ENCODE measurements at regions not wholly inside any gene's neighbourhood (a gene's known extent, or its start where the extent isn't known, plus 50 kb on each side); places are given as distances from the start of the nearest gene placed in this dataset.

DNA sequence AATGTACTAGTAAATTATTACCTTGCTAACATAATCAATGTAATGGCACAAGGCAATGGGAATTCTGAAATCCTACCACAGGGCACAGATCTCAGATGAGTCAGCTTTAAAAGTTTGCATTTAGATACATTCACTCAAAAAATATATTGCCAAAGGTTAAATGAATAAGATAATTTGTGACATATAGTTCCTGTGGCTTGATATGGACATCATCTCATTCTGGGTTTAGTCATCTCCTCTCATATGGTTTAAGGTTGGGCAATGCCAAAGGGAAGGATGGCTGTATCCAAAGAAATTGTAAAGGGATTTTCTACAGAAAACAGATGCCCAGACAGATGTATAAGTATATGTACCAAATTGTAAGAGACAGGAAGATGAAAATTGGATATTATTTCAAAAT is 1065.0 kb downstream of the LRFN5 start:
- no peak for DNase-seq

DNA sequence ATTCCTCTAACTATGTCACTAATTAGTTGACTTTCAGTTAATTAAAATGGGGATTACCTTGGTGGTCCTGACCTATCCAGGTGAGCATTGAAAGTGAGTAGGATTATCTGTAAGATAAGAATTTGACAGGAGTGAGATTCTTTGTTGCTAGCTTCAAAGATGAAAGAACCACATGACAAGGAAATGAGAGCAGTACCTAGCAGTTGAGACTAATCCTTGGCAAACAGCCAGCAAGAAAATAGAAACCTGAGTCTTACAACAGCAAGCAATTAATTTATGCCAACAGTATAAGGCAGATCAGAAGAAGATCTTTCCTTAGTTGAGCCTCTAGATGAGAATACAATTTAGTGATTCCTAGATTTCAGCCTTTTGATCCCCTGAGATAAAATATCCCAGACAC is 1058.4 kb downstream of the LRFN5 start:
- no peak for DNase-seq

DNA sequence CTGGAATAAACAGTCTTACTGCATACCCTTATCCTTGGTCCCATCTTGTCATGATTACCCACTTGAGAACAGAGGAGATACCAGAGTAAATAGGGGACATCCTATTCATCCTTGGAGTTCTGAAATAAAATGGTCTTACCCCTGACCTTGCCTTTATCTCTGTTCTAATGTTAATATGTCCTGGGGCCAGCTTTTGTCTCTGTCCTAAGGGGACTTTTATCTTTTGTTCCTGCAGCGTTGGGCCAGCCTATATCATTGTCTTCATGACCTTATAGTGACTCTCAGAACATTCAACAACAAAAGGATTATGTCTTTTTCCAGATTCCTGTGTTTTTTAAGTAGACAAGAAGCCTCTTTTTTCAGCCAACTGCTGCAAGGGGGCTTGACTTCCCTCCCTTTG is 1057.5 kb downstream of the LRFN5 start:
- no peak for DNase-seq

DNA sequence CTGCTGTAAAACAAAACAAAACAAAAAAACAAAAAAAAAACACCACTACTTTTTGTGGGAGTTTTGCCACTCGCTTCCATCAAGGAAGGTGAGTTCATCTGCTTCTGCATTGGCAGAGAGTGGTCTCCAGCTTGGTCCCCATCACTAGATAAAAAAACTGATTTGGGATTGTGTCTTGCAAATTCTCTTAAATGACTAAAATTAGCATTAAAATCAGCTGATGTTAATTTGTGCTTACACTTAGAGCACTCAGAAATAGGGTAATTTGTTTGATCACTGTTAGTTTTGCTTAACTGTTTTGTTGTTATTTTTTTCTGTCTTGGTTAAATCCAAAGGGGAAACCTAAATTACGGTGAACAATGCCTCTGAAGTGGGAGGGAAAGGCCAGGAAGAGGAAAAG is 1048.0 kb downstream of the LRFN5 start:
- no peak for DNase-seq

DNA sequence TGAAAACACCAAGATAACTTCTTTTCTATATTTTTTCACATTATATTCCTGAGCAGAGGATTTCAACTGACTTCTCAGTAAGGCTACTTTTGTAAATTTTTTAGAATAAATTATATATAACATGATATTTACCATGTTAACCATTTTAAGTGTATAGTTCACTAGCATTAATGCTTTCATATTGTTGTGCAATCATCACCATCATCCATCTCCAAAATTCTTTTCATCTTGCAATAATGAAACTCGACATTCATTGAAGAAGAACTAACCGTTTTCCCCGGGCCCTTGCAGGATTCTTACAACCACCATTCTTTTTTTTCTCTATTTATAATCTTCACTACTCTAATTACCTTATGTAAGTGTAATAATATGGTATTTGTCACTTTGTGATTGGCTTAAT is 1036.1 kb downstream of the LRFN5 start:
- no peak for DNase-seq

DNA sequence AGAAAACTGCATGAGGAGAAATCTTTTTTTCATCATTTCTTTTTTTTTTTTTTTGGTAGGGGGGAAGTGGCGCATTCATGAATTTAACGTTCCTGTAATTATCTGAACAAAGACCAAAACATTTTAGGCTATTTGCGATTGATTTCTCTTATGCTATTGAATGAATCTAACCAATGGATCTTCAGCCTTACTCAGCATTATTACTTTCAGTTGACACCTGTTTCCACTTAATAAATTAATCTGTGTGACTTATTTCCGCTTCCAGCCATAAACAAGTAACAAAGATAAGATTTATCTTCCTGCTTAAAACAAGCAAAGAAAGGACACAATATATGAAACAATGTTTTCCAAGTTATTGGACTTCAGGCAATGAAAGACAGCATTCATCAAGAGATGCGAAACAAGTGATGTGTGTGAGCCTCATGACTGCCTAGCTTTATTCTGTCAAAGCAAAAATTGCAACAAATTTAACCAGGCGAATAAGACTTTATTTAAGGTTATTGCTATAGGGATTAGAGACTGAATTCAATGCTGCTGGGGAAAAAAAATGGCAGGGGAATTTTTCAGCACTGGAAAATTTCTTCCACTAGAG is 1026.9 kb downstream of the LRFN5 start:
- DNase-seq, result no peak

DNA sequence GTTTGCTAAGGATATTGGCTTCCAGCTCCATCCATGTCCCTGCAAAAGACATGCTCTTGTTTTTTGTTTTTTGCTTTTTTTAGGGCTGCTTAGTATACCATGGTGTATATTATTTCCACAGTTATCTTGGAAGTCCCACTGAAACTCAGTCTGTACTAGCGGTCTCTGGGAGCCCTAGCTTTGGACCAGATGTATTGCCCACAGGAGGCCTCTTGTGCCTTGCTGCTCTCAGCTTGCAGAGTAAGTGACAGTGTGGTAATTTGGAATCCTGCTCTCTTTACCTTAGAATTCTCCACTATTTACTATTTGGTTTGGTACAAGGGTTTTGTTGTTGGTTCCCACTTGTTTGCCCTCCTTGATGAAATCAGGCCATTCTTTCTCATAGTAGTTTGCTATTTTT is 1022.9 kb downstream of the LRFN5 start:
- no peak for DNase-seq

DNA sequence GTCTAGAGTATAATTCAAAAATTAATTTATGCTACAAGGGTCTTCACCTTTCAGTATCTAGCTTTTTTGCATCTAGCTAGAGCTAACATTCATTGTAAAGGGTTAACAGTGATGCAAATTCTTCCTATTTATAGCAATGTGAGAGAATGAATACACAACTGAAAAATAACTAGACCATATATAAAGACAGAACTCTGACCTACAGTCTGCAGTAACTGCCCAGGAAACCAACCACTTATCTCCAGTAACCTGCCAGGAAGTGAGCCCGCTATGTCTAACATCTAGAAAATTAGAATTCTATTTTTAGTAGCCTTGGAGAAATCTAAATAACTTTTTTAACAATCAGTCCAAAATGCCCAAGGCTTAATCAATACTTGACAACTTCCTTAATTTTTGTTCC is 1021.9 kb downstream of the LRFN5 start:
- no peak for DNase-seq

DNA sequence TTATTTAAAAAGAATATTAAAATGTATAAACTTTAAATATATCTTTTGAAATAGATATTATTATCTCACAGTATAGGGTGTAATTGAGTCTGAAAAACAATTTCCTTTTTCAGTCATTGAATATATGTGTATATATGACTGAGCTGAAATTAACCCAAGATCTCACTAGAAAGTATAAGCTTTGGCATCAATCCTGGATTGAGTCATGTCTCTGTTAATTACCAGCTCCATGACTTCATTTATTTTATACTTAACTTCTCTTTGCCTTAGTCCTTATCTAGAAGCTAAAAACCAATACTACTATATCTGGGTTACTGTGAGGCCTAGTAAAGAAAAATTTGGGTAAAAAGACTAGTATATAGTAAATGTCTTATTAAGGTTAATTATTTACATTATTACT is 1020.3 kb downstream of the LRFN5 start:
- DNase-seq, result no peak

DNA sequence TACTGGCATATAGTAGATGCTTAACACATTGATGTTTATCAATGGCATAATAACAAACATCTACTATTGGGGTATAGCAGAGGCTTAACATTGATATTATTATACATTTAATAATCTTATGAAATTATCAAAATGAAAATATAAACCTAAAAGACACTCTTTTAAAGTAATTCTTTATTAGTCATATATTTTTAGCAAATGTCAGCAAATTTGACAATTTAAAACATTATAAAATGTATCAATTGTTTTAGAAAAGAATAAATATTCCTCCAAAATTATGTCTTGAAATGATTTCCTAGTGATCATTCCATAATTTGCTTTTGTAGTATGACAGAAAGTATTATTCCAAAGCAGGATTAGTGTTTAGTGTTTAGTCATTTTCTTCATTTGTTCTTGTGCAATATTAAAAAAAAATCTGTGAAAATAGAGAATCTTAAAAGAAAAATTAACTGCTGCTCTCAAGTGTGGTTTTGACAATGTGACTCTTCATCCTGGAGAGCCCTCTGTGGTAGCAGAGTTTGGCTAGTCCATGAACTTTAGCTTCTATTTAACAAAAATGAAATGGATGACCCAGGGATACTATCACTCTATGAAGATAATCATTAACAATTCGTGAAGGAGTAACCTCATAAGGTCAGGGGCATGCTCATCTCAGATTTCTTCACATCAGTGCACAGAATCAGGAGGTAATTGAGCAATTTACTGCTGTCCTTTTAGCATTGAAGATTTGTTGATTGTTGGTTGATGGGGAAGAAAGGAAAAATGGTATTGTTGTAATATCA is 1018.5 kb downstream of the LRFN5 start:
- no peak for DNase-seq

DNA sequence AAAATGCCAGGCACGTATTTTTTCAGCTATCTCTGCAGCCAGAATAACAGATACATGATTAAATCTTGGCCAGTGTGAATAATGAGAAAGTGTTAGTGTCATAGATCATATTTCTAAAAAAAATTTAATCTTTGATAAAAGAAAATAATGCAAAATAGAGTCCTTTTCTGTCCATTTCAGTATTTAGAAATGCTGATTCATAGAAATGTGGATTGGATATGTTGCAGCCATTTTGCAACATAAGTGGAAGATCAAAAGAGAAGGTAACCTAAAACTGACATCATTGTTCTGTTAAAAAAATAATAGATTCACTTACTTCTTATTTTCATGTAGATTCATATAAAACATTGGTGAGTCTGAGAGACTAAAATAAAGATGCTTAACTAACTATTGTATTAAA is 1010.3 kb downstream of the LRFN5 start:
- DNase-seq, result no peak

DNA sequence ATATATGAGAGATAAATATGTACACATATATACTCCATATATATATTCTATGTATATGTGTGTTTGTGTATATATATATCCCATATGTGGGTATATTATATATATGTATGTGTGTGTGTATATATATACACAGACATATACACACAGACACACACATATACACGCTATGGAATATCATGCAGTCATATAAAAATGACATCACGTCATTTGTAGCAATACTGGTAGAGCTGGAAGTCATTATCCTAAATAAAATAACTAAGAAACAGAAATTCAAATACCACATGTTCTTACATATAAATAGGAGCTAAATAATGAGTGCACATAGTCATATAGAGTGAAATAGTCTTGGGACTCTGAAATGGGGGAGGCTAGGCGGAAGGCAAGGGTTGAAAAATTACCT is 1000.2 kb downstream of the LRFN5 start:
- no peak for DNase-seq

DNA sequence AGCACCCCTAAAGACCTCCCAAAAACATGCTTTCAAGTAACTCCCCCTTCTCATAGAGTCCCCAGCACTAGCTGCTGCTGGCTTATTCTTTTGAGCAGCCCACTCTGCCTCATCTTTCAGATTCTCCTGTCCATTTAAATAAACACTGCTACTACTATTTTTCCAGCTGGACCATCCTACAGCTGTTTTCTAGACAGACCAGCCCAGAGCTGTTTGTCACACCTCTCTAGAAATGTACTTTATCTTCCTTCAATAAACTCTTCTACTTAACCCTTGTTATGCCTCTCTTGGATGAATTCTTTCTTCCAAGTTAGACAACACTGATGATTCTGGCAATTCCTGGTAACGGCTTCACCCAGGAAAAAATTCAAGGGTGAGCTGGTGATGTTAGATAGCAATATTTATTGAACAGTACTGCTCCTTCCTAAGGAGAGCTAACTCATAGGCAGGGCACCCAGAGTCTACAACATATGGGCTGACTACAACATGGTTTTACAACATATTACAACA is 995.7 kb downstream of the LRFN5 start:
- DNase-seq, result no peak

DNA sequence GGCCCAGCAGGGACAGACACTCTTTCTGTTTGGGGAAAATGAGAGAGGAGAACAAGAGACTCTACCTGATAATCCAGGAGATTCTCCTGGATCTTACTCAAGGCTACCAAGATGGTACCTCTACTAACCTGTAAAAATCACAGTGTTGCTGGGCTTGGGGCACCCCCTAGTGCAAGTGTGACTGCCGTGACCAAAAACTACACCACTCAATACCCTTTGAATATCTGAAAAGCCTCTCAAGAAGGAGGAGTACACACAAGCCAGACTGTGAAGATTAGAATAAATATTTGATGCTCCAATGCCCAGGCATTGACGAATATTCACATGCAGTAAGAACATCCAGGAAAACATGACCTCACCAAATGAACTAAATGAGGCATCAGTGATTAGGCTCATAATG is 965.4 kb downstream of the LRFN5 start:
- no peak for DNase-seq

DNA sequence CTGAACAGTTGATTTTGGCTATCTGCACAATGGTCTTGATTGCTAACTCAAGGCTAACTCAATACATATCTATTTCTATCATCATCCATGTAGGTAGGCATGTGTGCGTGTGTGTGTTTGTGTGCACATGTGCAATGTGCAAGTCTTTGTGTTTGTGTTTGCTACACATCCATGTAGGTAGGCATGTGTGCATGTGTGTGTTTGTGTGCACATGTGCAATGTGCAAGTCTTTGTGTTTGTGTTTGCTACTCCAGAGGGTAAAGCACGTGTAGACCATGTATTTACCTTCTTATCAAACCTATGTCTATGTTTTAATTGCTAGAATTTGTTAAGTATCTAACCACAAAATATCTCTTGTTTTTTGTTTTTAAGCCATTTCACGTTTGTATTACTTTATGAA is 962.6 kb downstream of the LRFN5 start:
- DNase-seq, result no peak

DNA sequence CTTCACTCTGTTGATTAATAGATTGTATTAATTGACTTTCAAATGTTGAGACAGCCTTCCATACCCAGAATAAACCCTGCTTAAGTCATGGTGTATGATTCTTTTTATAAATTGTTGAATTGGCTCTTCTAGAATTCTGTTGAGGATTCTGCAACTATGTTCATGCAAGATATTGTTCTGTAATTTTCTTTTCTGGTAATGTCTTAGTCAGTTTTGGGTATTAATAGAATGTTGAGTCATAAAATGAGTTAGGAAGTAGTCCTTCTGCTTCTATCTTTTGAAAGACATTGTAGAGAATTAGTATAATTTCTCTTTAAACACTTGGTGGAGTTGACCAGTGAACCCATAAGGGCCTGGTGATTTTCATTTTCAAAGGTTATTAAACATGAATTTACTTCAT is 958.9 kb downstream of the LRFN5 start:
- no peak for DNase-seq

DNA sequence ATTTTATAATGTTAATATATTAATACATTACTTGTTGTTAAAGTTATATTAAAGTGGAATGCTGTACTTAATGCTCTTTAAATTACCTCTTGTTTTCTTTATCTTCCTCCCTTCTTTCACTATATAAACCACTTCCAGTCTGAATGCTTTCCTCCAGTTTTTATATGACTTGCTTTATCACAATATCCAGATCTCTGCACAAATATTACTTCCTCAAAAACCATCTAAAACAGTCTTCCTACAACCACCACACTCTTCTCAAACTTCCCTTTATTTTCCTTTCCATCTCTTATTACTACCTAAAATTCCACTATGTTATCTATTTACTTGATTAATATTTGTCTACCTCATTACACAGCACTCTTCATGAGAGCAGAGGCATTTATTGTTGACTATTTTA is 956.6 kb downstream of the LRFN5 start:
- DNase-seq, result no peak

DNA sequence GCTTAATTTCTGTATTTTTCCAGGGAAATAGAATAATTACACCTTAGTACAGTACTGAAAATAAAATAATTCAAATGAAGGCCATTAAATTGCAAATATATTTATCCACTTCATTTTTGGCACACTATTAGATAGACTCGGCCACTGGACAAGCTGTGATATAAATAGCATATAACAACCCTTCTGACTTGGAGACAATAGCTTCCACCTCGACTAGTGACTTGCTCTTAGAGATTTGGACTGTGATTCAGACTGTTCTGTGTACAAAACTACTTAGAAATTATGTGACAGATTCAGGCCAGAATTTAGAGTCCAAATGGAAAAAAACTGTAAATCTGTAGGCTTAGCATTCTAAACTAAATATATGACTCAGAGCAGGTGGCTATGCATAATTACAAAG is 949.9 kb downstream of the LRFN5 start:
- no peak for DNase-seq

DNA sequence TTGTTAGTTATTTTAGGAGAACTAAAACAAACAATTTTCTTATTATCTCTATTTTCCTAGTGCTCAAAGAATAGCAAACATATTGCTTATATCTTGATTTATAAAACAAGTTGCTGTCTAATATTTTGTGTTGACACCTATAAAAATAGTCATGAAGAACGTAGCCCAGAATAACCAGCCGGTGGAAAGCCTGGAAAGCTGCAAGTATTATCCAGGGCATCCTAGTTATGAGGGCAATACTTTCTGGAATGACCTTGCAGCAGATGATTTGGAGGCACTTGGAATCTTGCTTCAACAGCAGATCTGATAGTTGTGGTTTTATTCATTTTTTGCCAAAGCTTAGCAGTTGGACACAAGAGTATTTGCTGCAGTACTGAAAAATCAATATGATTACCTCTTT is 948.7 kb downstream of the LRFN5 start:
- DNase-seq, result no peak

DNA sequence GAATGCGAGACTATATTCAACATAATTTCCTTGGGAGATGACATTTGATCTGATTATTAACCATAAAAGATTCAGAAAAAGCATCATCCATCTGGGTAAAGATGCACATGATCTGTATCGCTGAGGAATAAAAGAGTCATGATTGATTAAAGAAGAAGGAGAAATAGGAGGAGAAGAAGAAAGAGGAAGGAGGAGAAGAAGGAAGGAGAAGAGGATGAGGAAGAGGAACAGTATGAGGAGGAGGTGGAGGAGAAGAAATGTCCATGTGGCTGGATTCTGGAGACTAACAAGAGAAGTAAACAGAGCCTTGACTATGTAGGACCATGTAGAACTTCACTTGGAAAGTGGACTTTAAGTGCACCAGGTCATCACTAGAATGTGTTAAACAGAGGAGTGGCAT is 947.4 kb downstream of the LRFN5 start:
- DNase-seq, result no peak

DNA sequence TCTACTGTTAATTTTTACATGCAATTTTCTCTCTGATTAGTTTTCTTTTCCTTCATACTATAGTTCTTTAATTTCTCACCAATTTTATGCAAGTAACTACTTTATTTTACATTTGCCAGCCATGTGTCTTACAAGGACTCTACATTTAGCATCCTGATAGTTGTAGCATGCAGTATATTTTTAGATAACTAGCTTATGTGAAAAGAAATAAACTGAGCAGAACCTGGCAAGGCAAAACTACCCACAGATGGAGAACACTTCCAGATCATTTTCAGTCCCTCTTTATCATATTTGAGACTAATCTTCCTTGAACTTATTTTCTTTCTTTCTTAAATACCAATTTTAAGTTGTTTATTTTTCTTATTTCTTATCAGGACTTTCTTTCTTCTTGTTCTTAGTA is 943.6 kb downstream of the LRFN5 start:
- no peak for DNase-seq

DNA sequence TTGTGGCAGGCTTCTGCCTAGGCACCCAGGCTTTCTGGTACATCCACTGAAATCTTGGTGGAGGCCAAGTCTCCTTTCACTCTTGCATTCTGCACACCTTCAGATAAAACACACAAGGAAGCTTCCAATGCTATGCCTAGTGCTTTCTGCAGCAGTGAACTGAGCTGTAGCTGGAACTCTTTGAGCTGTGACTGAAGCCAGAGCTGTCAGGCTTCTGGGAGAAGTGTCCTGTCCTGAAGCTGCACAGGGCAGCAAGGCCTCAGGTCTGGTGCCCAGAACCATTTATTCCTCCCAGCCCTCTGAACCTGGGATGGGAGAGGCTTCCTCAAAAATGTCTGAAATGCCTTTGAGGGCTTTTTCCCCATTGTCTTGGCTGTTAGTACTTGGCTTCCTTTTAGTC is 941.7 kb downstream of the LRFN5 start:
- no peak for DNase-seq

DNA sequence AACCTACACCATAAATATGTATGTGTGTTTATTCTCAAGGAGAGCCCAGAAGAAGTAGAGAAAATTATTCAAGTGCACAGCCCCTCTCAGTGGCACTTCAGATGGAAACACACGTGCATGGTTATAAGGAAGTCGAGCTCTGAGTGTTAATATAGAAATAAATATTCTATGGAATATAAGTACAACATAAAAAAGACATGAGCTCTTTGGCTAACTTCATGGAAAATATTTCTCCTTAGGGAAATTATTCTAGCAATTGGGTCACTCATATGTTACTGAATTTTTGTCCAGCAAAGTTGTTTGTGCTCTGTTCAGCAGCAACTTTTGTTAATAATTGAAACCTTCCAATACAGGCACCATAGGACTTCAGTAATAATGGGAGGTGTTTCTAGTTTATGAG is 939.0 kb downstream of the LRFN5 start:
- no peak for DNase-seq

DNA sequence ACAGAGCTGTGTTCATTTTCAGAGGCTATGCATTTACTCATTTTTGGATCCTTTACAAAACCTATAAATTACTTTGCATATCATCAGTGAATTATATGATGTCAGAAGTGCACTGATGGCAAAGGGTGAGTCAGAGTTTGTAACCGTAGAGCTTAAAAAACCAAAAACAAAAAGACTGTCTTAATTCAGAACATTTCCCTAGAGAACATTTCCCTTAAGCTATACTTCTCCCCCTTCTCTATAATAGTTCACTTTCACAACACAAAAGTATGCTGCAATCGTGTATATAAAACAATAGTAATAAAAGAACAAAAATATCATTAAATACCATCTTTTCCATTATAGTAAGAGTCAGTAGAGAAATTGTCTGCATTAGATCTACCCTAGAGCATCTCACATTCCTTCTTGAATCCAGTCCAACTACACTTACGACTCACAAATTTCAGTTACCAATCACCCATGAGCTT is 934.9 kb downstream of the LRFN5 start:
- no peak for DNase-seq

DNA sequence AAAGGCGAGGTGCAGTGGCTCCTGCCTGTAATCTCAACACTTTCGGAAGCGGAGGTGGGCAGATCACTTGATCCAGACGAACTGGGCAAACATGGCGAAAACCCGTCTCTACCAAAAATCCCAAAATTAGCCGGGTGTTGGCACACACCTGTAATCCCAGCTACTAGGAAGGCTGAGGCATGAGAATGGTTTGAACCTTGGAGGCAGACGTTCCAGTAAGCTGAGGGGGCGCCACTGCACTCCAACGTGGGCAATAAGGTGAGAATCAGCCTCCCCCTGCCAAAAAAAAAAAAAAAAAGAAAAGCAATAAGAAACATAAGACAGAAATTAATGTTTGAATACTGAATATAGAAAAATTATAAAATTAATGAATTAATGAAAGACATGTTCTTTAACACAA is 928.7 kb downstream of the LRFN5 start:
- DNase-seq, result no peak
